Tibial nerve (tissue), 4 donors: ENCODE measurements at regions not wholly inside any gene's neighbourhood (a gene's known extent, or its start where the extent isn't known, plus 50 kb on each side); places are given as distances from the start of the nearest gene placed in this dataset.

Experiments
- DNase-seq, 2 donors: peaks; one replicate each; pipeline ENCODE4 v3.0.0-alpha.2; 2019; ENCODE audit warnings: low spot score in 2 of 2
- H3K27ac ChIP-seq, 4 donors: fragments of 200-600 bp; sonication (generic) in 3 of 4; one replicate each; pipeline ENCODE4 v1.5.1; 2017 to 2019; ENCODE audit warnings: mild to moderate bottlenecking in 1 of 4
- H3K27me3 ChIP-seq, 2 donors: fragments of 200-600 bp; sonication (generic) in 1 of 2; one replicate each; pipeline versions ENCODE4 v1.5.1 to v1.6.0; 2017 to 2019
- H3K36me3 ChIP-seq, 3 donors: fragments of 200-600 bp; sonication (generic); one replicate each; pipeline ENCODE4 v1.5.1; 2018 to 2019
- H3K4me1 ChIP-seq, 4 donors: fragments of 200-600 bp; sonication (generic) in 3 of 4; one replicate each; pipeline ENCODE4 v1.5.1; 2017 to 2019
- H3K4me3 ChIP-seq, 4 donors: fragments of 200-600 bp; sonication (generic) in 3 of 4; one replicate each; pipeline ENCODE4 v1.5.1; 2017 to 2019; ENCODE audit warnings: mild to moderate bottlenecking in 1 of 4, moderate library complexity in 1 of 4
- H3K9me3 ChIP-seq, 4 donors: fragments of 200-600 bp; sonication (generic) in 3 of 4; one replicate each; pipeline ENCODE4 v1.5.1; 2017 to 2019
- EP300 ChIP-seq, 2 donors: sonication (generic); formaldehyde crosslinking; IDR thresholded peaks; one replicate each; pipeline ENCODE4 v1.6.1; 2017; ENCODE audit warnings: antibody characterized with exemption in 2 of 2, mild to moderate bottlenecking in 1 of 2
- POLR2A ChIP-seq, 2 donors: fragments of 450-650 bp; IDR thresholded peaks; one replicate each; pipeline ENCODE4 v1.6.1; 2017; ENCODE audit warnings: antibody characterized with exemption in 2 of 2, mild to moderate bottlenecking in 2 of 2, moderate library complexity in 2 of 2
- WGBS, 2 donors: methylation state at CpG; one replicate each; pipeline ENCODE4 v1.1.5; 2018; 5-methylcytosine and 5-hydroxymethylcytosine counted together
- TF ChIP-seq, protein P1 (sequence below), 5 experiments: fragments of 200-600 bp in 3 of 5; fragments of 450-650 bp in 2 of 5; sonication (generic) in 3 of 5; IDR thresholded peaks; one replicate each; pipeline ENCODE4 v1.5.1; 2016 to 2019; ENCODE audit warnings: antibody characterized with exemption in 5 of 5, mild to moderate bottlenecking in 3 of 5, moderate library complexity in 2 of 5

DNA sequence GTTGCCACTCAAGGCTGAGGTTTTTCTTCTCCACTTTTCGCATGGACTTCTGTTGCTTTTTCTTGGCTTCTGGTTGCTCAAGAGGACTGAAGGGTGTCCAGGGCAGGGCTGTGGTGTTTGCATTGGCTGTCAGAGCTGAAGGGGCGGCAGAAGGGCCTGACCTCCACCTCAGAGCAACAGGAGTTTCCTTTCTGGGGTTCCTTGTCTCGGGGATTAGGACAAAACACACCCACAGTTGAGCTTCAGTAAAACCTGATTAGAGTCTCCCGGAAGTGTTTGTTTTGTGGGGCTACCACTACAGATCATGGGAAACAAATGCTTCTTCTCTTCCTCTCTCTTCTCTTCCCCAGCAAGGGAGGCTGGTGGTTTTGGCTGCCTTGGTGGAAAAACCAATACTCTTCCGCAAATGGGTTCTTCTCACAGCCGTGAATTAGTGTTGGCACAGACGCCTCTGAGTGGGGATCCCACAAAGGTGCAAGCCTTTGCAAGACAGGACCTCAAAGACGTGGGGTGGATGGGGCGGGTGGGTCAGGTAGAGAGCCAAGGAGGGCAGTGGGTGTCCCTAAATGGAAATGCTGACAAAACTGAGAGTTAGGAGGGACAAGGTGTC, 317.7 kb upstream of the TBX3 start:
- 54 to 57% methylated on average over 9 of the region's 9 CpGs for WGBS, 2 donors
- peaks cover 0 to 14% (median 0%) of the 10 kb centered on the region in 4 donors for H3K4me1 ChIP-seq
- H3K27me3 ChIP-seq, result no peaks in the 10 kb centered on the region
- no peak overlapping the region for H3K4me3 ChIP-seq
- no peak overlapping the region for H3K27ac ChIP-seq
- TF ChIP-seq EP300 (IDR thresholded peaks at IDR 0.05) (no peak), POLR2A (IDR thresholded peaks at IDR 0.05) (no peak)
- TF ChIP-seq, protein P1, sequence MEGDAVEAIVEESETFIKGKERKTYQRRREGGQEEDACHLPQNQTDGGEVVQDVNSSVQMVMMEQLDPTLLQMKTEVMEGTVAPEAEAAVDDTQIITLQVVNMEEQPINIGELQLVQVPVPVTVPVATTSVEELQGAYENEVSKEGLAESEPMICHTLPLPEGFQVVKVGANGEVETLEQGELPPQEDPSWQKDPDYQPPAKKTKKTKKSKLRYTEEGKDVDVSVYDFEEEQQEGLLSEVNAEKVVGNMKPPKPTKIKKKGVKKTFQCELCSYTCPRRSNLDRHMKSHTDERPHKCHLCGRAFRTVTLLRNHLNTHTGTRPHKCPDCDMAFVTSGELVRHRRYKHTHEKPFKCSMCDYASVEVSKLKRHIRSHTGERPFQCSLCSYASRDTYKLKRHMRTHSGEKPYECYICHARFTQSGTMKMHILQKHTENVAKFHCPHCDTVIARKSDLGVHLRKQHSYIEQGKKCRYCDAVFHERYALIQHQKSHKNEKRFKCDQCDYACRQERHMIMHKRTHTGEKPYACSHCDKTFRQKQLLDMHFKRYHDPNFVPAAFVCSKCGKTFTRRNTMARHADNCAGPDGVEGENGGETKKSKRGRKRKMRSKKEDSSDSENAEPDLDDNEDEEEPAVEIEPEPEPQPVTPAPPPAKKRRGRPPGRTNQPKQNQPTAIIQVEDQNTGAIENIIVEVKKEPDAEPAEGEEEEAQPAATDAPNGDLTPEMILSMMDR (IDR thresholded peaks at IDR 0.05), result no peak
- H3K36me3 ChIP-seq, result no peaks in the 10 kb centered on the region
- DNase-seq, result no peak
- H3K9me3 ChIP-seq, result peaks cover 0 to 2% (median 0%) of the 10 kb centered on the region in 4 donors

- Histone ChIP-seq H3K36me3 (no peaks in the 10 kb centered on the region), H3K9me3 (peaks cover 0 to 10% (median 0%) of the 10 kb centered on the region in 4 donors), H3K4me1 (peaks cover 0 to 14% (median 0%) of the 10 kb centered on the region in 4 donors), H3K4me3 (no peak overlapping the region), H3K27ac (no peak overlapping the region), H3K27me3 (no peaks in the 10 kb centered on the region)
- DNase-seq, result no peak
- TF ChIP-seq POLR2A (IDR thresholded peaks at IDR 0.05) (no peak), EP300 (IDR thresholded peaks at IDR 0.05) (no peak)
- TF ChIP-seq, protein P1 (IDR thresholded peaks at IDR 0.05), result no peak
- WGBS, 2 donors, result 63 to 64% methylated on average over 4 of the region's 4 CpGs
Observed at GRCh38 chr12:115000038-115000437, 316.1 kb upstream of the TBX3 start.

DNA sequence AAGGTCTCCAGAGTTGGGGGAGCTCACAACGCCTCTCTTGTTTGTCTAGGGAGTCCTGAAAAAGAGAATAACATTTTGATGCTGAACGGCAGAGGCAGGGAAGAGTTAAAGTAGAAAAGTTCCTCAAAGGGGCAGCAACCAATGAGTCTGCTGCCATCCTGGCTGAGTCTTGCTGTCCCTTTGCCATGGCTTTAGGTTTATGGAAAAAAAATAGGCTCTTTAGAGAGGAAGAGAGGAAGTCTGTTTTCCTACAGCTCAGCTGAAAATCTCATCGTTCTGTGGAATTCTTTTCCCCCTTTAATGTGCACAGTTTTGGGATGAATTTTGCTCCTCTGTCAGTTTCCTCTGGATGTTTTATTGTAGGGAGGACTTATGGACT, 314.8 kb upstream of the TBX3 start:
- TF ChIP-seq POLR2A (IDR thresholded peaks at IDR 0.05), result no peak
- TF ChIP-seq, protein P1 (IDR thresholded peaks at IDR 0.05), result no peak
- TF ChIP-seq EP300 (IDR thresholded peaks at IDR 0.05), result no peak
- H3K27ac ChIP-seq, result no peak overlapping the region
- H3K36me3 ChIP-seq, result no peaks in the 10 kb centered on the region
- peaks cover 0 to 15% (median 0%) of the 10 kb centered on the region in 4 donors for H3K4me1 ChIP-seq
- no peak for DNase-seq
- 29 to 32% methylated on average over 3 of the region's 3 CpGs for WGBS, 2 donors
- H3K4me3 ChIP-seq, result no peak overlapping the region
- H3K9me3 ChIP-seq, result peaks cover 0 to 10% (median 0%) of the 10 kb centered on the region in 4 donors
- H3K27me3 ChIP-seq, result no peaks in the 10 kb centered on the region

DNA sequence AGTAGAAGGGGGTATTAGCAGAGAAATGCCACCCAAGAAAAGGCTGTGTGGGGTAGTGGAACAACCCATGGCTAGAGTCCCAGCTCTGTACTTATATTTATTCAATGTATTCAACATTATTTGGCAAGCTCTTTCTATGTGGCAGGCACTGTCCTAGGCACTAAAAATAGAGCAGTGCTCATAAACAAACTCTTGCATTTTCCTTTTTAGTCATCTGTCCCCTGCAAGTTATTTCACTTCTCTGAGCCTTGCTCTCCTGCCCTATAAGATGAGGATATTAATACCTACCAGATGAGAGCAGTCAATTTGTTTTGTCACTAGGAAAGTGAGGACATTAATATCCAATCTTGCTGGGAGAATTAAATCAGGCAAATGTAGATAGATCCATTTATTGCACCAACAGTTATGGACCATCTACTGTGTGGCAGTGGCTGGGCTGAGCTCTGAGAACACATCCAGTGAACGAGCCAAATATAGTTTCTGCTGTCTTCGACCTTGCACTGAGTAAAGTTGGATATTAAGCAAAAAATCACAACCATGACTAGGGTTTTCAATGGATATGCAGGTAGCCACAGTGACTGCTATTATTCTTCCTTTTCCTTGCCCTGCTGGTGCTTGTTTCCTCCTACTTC, 314.3 kb upstream of the TBX3 start:
- TF ChIP-seq POLR2A (IDR thresholded peaks at IDR 0.05) (no peak), EP300 (IDR thresholded peaks at IDR 0.05) (no peak)
- TF ChIP-seq, protein P1 (IDR thresholded peaks at IDR 0.05), result no peak

GRCh38 chr12:114996382-114996781, 312.4 kb upstream of the TBX3 start:
- Histone ChIP-seq H3K27ac (no peak overlapping the region), H3K4me3 (no peak overlapping the region), H3K4me1 (peaks cover 0 to 15% (median 0%) of the 10 kb centered on the region in 4 donors), H3K9me3 (peaks cover 0 to 10% (median 0%) of the 10 kb centered on the region in 4 donors), H3K36me3 (no peaks in the 10 kb centered on the region), H3K27me3 (no peaks in the 10 kb centered on the region)
- no peak for DNase-seq
- TF ChIP-seq EP300 (IDR thresholded peaks at IDR 0.05) (no peak), POLR2A (IDR thresholded peaks at IDR 0.05) (no peak)
- TF ChIP-seq, protein P1 (IDR thresholded peaks at IDR 0.05), result no peak
- 90 to 93% methylated on average over 5 of the region's 5 CpGs for WGBS, 2 donors

More for the DNA sequence above, 314.3 kb upstream of the TBX3 start:
- H3K4me3 ChIP-seq, result no peak overlapping the region
- H3K36me3 ChIP-seq, result no peaks in the 10 kb centered on the region
- DNase-seq, result no peak
- no peaks in the 10 kb centered on the region for H3K27me3 ChIP-seq
- H3K4me1 ChIP-seq, result peaks cover 0 to 20% (median 0%) of the 10 kb centered on the region in 4 donors
- H3K27ac ChIP-seq, result no peak overlapping the region
- WGBS, 2 donors, result 49 to 50% methylated on average over 2 of the region's 2 CpGs
- peaks cover 0 to 10% (median 0%) of the 10 kb centered on the region in 4 donors for H3K9me3 ChIP-seq
